Astrocyte (in vitro differentiated cells and primary cell): ENCODE measurements at regions not wholly inside any gene's neighbourhood (a gene's known extent, or its start where the extent isn't known, plus 50 kb on each side); places are given as distances from the start of the nearest gene placed in this dataset.
"Not testable (repeated sequence)": the region's sequence is repeated elsewhere in the genome, so short reads cannot be mapped to it uniquely, and the experiment has no call there.

Experiments
- DNase-seq: peaks from one replicate; pipeline ENCODE4 v3.0.0-alpha.2; 2010; ENCODE audit warnings: low read depth
- FAIRE-seq: peaks from 2 replicates; lab custom pipeline; 2011; peaks lifted over from hg19 to GRCh38; lab: Jason Lieb, UNC
- H2AFZ ChIP-seq: 2 replicates; pipeline ENCODE4 v1.6.0; 2012; ENCODE audit warnings: low read depth, low read length, inconsistent platforms
- H3K27ac ChIP-seq: 2 replicates; pipeline ENCODE4 v1.5.1; 2011; ENCODE audit warnings: low read depth, low read length, inconsistent platforms
- H3K27me3 ChIP-seq: 2 replicates; pipeline ENCODE4 v1.6.0; 2011; ENCODE audit warnings: low read length, inconsistent platforms; ENCODE audit not compliant: insufficient read depth
- H3K36me3 ChIP-seq: 2 replicates; pipeline ENCODE4 v1.5.1; 2011; ENCODE audit warnings: low read length, inconsistent platforms; ENCODE audit not compliant: insufficient read depth
- H3K4me1 ChIP-seq: 2 replicates; pipeline ENCODE4 v1.5.1; 2011; ENCODE audit warnings: low read length, inconsistent platforms; ENCODE audit not compliant: insufficient read depth
- H3K4me2 ChIP-seq: 2 replicates; pipeline ENCODE4 v1.6.0; 2012; ENCODE audit warnings: low read length, inconsistent platforms
- H3K4me3 ChIP-seq: 2 replicates; pipeline ENCODE4 v1.5.1; 2011; ENCODE audit warnings: low read depth, mild to moderate bottlenecking, low read length, inconsistent platforms; ENCODE audit not compliant: insufficient read depth
- H3K79me2 ChIP-seq: 2 replicates; pipeline ENCODE4 v1.6.0; 2012; ENCODE audit warnings: mild to moderate bottlenecking, low read length, inconsistent platforms; ENCODE audit not compliant: insufficient read depth
- H3K9ac ChIP-seq: 2 replicates; pipeline ENCODE4 v1.6.0; 2012; ENCODE audit warnings: mild to moderate bottlenecking, low read length, inconsistent platforms
- H3K9me3 ChIP-seq: 2 replicates; pipeline ENCODE4 v1.5.1; 2012; ENCODE audit warnings: low read depth, mild to moderate bottlenecking, low read length, inconsistent platforms; ENCODE audit not compliant: insufficient read depth
- H4K20me1 ChIP-seq: 2 replicates; pipeline ENCODE4 v1.6.0; 2012; ENCODE audit warnings: low read length, inconsistent platforms; ENCODE audit not compliant: insufficient read depth
- H3K27ac Mint-ChIP-seq: one replicate; pipeline ENCODE4 v1.8.0; 2021; ENCODE audit warnings: mild to moderate bottlenecking, mixed read lengths; ENCODE audit not compliant: unreplicated experiment
- H3K27me3 Mint-ChIP-seq: one replicate; pipeline ENCODE4 v1.8.0; 2021; ENCODE audit warnings: low read depth, mixed read lengths; ENCODE audit not compliant: unreplicated experiment
- H3K36me3 Mint-ChIP-seq: one replicate; pipeline ENCODE4 v1.8.0; 2021; ENCODE audit warnings: low read depth, mixed read lengths; ENCODE audit not compliant: unreplicated experiment
- H3K4me1 Mint-ChIP-seq: one replicate; pipeline ENCODE4 v1.8.0; 2021; ENCODE audit warnings: low read depth, mixed read lengths; ENCODE audit not compliant: unreplicated experiment
- H3K4me3 Mint-ChIP-seq: one replicate; pipeline ENCODE4 v1.8.0; 2021; ENCODE audit warnings: mild to moderate bottlenecking, moderate library complexity, mixed read lengths; ENCODE audit not compliant: unreplicated experiment
- H3K9me3 Mint-ChIP-seq: one replicate; pipeline ENCODE4 v1.8.0; 2021; ENCODE audit warnings: mild to moderate bottlenecking, mixed read lengths; ENCODE audit not compliant: unreplicated experiment
- CTCF ChIP-seq: IDR thresholded peaks from 2 replicates; pipeline ENCODE4 v1.5.1; 2011; ENCODE audit warnings: low read depth, mild to moderate bottlenecking, inconsistent platforms, low read length, moderate library complexity; ENCODE audit not compliant: insufficient read depth
- EZH2 ChIP-seq: IDR thresholded peaks from 2 replicates; pipeline ENCODE4 v1.6.1; 2012; ENCODE audit warnings: mild to moderate bottlenecking, low read length, inconsistent platforms; ENCODE audit not compliant: insufficient read depth

GRCh38 chr4:77453911-77454310 is 151.7 kb upstream of the CXCL13 start:
- no peak overlapping the region for H3K27ac ChIP-seq
- H3K27me3 ChIP-seq: no peaks in the 10 kb centered on the region
- no peaks in the 10 kb centered on the region for H3K36me3 Mint-ChIP-seq
- peaks cover 2% of the 10 kb centered on the region for H3K27me3 Mint-ChIP-seq
- DNase-seq (no peak), FAIRE-seq (no peak)
- no peaks in the 10 kb centered on the region for H3K9me3 ChIP-seq
- peaks cover 4% of the 10 kb centered on the region for H3K9me3 Mint-ChIP-seq
- H4K20me1 ChIP-seq: no peaks in the 10 kb centered on the region
- no peak overlapping the region for H3K27ac Mint-ChIP-seq
- H3K4me2 ChIP-seq: no peak overlapping the region
- H3K4me3 ChIP-seq: no peak overlapping the region
- H3K36me3 ChIP-seq: no peaks in the 10 kb centered on the region
- no peaks in the 10 kb centered on the region for H3K79me2 ChIP-seq
- no peaks in the 10 kb centered on the region for H3K4me1 ChIP-seq
- no peak for TF ChIP-seq CTCF
- no peak for TF ChIP-seq EZH2
- H3K9ac ChIP-seq: no peak overlapping the region
- H3K4me3 Mint-ChIP-seq: no peak overlapping the region
- peaks cover 2% of the 10 kb centered on the region for H3K4me1 Mint-ChIP-seq
- no peak overlapping the region for H2AFZ ChIP-seq

GRCh38 chr4:77454858-77455257 is 150.8 kb upstream of the CXCL13 start:
- Histone ChIP-seq H3K79me2 (no peaks in the 10 kb centered on the region), H3K4me1 (no peaks in the 10 kb centered on the region), H3K4me2 (no peak overlapping the region), H3K36me3 (no peaks in the 10 kb centered on the region), H3K4me3 (no peak overlapping the region), H4K20me1 (no peaks in the 10 kb centered on the region), H3K27ac (no peak overlapping the region), H3K9ac (no peak overlapping the region), H3K27me3 (no peaks in the 10 kb centered on the region), H3K9me3 (no peaks in the 10 kb centered on the region), H2AFZ (no peak overlapping the region)
- DNase-seq (no peak), FAIRE-seq (no peak)
- H3K9me3 Mint-ChIP-seq: peaks cover 10% of the 10 kb centered on the region
- no peaks in the 10 kb centered on the region for H3K36me3 Mint-ChIP-seq
- peaks cover 2% of the 10 kb centered on the region for H3K27me3 Mint-ChIP-seq
- H3K27ac Mint-ChIP-seq: no peak overlapping the region
- peaks cover 2% of the 10 kb centered on the region for H3K4me1 Mint-ChIP-seq
- no peak overlapping the region for H3K4me3 Mint-ChIP-seq
- no peak for TF ChIP-seq CTCF
- TF ChIP-seq EZH2: no peak

- H3K27ac ChIP-seq, H3K36me3 Mint-ChIP-seq, H4K20me1 ChIP-seq, H3K9ac ChIP-seq, H3K9me3 ChIP-seq, H3K4me1 ChIP-seq, H3K36me3 ChIP-seq, H3K4me3 ChIP-seq, H3K79me2 ChIP-seq, FAIRE-seq, H3K4me2 ChIP-seq, H2AFZ ChIP-seq, H3K4me3 Mint-ChIP-seq, H3K27ac Mint-ChIP-seq, H3K27me3 ChIP-seq, DNase-seq, H3K4me1 Mint-ChIP-seq: not testable (repeated sequence)
- H3K9me3 Mint-ChIP-seq: peaks cover 17% of the 10 kb centered on the region
- H3K27me3 Mint-ChIP-seq: peaks cover 19% of the 10 kb centered on the region
Observed at GRCh38 chr4:77464100-77464499, 141.5 kb upstream of the CXCL13 start.
